HG02588 (cell line): ENCODE measurements at regions not wholly inside any gene's neighbourhood (a gene's known extent, or its start where the extent isn't known, plus 50 kb on each side); places are given as distances from the start of the nearest gene placed in this dataset.

Source experiments
- ATAC-seq: cut with Tn5 transposase; IDR thresholded peaks from one replicate; pipeline ENCODE4 v1.9.1; 2021; ENCODE audit warnings: mild to moderate bottlenecking, moderate library complexity; ENCODE audit not compliant: unreplicated experiment

DNA sequence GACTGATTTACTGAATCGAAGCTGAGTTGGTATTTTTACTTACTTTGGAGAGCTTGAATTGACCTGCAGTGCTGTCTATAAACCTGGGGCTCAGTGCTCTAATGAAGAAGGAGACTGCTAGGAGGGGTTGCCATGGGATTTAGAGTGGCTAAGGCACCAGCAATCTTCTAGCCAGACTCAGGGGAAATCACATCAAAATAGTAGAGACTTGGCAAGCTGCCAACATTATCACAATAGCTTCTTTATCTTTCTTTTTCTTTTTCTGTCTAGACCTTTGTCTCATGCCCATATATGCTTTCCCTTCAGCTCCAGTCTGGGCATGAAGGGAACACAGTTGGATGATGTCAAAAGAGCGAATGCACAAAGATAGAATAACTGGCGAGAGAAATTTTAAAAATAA, 301.1 kb upstream of the DPYD start:
- ATAC-seq: no peak

DNA sequence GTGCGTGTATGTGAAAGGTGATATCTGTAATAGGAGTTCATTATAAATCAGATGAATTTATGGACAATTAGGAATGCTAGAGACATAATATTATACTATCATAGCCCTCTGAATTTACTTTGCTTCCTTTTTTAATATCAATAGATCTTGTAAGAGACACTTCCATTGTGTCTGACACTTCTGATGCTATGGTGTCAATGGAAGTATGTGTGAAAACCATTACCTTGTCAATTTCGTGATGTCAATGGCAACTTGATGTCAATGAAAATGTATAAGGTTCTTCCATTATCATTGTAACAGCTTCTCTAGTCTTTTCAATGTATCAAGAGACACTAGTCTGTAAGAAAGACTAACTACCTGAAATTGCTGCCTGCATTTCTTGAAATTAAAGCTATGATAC, 296.8 kb upstream of the DPYD start:
- ATAC-seq: no peak

DNA sequence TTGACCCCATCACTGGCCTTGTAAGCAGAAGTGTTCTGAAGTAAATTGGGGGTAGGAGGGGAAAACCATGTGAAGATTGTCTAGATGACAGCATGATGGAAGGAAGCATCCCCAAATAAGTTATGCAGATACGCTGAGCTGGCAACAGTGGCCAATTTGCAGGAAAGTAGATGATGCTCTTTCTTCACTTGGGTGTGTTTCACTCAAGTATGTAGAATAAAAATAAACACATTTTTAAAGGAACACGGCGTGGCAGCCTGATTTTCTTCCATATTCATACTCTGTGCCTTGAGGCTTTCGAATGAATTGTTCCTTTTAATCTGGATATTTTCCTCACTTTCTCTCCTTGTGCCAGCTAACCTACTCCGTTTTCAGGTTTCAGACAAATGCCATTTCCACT, 295.5 kb upstream of the DPYD start:
- no peak for ATAC-seq

DNA sequence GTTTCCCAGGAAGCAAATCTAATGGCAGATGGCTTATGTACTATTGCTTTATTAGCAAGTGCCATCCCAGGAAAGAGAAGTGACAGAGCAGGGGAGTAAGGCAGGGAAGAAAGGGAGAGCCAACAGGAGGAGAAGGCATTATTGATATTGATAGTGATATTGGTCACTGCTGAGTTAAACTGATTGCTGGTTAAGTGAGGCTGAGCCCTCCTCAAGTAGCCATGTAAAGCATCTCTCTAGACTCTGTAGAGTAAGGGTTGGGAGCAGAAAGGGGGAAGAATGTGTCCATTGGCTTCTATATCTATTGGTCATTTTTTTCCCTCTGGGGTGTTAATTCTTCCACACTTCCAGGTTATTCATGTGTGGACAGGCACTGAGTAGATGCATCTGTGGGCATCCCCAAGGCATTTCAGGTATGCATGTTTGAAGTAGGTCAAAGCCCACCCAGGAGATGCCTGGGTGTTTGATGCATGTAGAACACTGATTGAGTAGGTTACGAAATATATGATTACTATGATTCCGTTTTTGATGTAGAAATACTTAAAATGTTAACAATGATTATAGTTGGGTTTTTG, 290.5 kb upstream of the DPYD start:
- ATAC-seq: no peak

DNA sequence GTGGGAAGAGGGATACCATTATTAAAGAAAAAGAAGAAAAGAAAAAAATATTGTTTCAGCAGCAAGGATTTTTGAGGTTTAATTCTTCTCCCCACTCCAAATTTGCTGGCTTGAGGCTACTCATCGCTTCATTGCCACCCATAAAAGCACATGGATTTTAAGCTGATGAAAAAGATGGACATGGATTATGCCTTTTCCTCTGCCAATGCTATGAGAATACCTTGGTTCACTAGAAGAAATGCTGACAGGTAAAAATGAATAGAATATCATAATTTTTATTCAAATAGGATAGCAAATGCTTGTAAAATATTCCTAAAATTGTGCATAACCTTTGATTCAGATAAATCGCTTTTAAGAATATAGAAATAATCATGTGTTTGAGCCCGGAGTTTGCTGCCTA, 289.7 kb upstream of the DPYD start:
- ATAC-seq: no peak

DNA sequence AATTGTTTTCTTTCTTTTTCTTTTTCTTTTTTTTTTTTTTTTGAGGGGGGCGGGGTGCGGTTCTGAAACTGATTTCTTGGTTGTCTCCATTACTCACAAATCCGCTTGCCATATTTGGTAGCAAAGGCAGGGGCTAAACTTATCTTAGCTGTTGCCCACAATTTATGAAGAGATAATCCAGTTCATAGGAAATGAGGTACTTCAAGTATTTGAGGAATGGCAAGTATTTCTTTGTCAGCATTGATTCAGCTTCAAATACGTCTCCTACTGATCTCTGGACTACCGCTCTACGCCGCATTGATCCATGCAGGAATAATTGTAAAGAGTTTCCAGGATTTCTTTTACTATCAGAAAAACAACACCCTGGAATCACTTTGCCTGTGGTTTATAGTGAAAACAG, 289.2 kb upstream of the DPYD start:
- no peak for ATAC-seq

DNA sequence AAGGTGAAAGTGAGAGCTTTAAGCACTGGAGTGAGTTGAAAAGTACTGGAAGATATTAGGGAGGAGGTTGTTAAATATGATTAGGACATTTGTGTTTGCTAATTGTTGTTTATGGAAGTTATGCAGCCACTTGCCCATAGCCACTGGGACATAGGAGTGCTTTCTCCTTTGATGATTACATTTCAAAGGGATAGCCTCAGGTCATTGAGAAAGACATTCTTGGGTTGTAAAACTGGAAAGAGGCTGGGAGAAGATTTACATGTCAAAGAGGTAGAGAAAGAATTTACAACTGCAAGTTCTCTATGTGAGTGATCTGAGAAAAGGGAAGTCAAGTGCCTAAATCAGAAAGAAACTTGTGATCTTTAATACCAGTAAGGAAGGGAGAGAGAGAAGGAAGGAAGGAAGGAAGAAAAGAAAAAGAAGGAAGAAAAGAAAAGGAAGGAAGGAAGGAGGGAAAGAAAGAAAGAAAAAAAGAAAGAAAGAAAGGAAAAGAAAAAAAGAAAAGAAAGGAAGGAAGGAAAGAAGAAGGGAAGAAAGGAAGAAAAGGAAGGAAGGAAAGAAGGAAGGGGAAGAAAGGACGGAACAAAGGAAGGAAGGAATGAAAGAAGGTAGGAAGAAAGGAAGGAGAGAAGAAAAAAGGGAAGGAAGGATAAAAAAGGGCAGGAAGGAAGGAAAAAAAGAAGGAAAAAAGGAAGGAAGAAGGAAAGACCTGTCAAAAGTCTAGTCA, 284.6 kb upstream of the DPYD start:
- no peak for ATAC-seq

DNA sequence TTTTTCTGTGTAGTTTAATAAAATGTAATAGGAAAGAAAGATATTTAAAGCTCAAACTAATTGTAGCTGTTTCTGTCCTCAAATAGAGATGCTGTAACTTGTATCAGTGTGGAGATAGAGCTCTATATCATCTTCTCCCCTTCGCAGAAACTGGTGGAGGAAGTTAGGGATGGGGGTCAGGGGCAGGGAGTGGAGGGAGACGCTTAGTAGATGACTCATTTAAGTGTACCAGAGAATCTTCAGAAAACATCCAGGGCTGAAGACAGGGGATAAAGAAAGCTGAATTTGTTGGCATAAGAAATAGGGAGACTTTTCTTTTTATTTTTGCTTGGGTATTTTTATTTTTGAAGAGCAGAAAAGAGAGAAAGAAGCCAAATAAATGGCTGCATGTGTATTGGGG, 282.6 kb upstream of the DPYD start:
- no peak for ATAC-seq

DNA sequence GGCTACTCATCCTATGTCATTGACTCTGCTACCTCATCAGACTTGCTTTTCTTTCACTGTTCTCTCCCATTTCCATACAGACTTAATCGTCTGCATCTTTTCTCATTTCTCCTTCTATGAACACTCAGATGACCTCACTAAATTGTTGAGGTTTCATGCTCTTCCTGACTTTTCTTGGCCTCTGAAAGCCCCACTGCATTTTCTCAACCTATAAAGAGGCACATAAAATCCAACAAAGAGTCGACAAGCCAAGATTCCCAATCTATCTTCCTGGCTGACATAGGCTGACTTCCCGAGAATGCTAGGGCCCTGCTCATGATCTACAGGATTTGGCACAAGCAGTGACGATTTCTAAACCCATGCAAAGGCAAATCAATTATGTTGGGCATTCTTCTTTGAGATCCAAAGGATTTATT, 280.8 kb upstream of the DPYD start:
- ATAC-seq: no peak

DNA sequence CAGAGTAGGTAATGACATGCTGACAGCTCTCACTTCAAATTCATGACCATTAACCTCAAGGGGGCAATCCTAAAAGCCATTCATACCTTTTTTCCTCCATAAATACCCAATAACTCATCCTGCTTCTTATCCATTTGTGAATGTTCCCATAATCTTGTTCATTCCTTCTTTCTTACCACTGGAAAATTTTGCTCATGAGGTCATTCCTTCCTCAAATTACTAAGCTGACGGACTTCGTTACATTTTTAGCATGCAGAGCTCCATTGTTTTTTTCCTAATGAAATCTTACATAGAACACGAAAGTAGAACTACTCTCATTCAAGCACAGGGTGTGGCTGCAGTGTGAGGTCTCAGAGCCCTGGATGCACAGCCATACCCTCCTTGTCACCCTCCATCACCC, 276.5 kb upstream of the DPYD start:
- no peak for ATAC-seq

DNA sequence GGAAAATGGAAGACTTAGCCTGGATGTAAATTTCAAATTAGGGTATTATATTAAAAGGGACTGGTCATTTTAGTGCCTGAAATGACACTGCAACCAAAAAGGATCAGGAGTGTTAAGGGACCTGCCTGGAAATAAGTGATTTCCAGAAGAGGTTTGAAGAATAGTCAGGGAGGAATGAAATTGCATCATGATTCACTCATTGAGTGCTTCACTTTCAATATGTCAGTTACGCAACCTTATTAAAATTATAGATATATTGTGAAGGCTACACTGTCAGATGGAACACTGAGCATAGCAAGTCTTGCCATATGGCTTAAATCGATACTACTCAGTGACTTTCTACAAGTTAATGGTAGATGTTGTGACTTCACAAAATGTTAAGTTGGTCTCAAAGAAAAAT, 275.2 kb upstream of the DPYD start:
- no peak for ATAC-seq

DNA sequence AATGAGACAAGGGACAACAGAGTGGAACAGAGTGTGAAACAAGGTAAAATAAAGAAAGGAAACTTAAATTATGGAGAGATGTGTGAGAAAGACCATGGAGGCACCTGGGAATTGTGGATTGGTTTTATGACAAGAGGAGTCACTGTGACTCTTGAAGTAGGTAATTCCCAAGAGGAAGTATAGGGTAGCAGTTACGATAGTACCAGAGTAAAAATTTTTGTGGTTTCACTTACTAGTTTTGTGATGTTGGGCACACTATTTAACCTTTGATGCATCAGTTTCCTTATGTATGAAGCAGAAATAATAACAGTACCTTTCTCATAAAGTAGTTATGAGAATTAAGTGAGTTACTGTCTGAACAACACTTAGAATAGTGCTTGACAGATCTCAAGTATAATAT, 267.9 kb upstream of the DPYD start:
- no peak for ATAC-seq

DNA sequence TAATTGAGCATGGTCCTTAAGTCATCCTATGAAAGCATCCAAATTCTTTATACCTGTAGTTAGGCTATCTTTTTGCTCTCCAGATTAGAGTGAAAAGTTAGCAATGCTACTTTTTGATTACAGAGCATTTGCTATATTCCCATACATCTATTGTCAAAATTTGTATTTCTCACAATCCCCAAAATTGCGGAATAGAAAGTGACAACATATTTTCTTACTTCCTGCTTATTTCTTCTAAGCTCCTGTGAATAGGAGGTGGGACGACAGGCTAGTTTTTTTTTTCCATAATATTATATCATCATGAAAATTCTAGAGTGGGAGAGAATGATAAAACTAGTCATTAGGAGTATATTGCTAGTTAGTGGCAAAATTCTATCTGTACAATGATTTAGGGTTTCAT, 264.0 kb upstream of the DPYD start:
- no peak for ATAC-seq

DNA sequence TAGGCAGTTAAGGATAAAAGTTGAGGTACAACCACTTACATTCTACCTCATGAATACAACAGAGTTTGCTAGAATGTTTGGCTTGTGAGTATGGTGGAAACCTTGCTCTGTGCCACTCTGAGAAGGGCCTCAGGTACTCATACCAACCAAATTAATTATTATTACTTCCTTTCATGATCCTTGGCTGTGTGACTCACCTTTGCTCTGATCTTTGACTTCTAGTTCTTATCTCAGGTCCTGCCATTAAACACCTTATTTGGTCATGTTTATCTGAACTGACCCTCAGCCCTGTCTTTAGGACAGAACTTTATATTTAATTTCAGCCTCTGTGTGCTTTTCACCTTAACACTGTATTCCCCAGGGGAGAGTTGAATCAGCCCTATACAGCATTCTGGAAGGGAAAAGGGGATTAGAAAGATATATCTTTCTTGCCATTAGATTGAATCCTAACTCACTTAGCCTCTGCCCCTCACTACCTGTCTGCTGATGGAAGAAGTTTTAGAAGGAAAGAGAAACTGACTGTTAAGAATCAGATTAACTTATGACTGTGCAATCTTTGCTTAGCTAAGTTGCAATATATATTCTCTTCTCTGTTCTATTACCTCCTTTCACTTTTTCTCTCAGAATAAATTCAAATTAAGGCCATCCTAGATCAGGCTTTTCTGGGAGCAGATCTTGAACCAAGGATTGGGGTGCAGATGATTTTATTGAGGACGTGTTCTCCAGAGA, 260.4 kb upstream of the DPYD start:
- no peak for ATAC-seq

DNA sequence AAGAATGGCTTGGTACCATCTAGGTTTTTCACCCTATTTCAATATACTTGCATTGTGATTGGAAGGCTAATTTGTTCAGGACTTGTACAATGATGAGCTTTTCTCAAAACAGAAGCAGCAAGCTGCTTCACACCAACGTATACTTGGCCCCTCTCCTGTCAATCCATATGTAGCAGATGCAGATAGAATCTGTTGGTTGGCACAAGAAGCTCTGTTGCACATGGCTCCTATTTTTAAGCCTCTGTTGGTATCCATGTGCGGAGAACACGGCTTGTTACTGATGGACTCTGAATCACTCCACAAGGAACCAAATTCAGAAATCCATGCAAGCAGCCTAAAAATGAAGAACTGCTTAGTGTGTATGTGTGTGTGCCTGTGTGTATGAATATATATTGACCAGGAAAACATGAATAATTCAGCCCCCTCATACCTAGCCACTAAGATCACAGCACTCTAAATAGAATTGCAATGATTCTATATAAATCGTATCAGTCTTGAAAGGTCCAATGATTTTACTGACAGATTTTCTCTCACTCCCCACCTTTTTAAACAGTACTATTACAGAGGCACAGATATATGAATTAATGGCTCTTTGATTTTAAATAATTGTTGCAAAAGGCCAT, 258.4 kb upstream of the DPYD start:
- no peak for ATAC-seq

DNA sequence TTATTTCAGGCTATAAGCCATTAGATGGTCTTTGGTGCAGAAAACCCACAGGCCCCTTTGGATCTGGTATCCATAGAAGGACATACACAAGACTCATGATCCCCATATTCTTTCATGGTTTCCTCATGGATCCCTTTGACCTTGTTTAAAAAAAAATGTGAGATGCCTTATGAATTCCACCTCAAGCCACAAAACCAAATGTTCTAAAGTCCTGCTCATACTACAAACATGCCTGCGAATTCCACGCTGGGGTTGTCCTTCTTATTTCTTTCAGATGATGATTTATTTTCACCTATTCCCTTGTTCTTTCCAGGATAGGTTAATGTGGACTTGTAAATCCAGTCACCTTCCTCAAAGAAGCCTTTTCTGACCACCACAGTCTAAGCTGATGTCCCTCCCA, 256.9 kb upstream of the DPYD start:
- no peak for ATAC-seq

DNA sequence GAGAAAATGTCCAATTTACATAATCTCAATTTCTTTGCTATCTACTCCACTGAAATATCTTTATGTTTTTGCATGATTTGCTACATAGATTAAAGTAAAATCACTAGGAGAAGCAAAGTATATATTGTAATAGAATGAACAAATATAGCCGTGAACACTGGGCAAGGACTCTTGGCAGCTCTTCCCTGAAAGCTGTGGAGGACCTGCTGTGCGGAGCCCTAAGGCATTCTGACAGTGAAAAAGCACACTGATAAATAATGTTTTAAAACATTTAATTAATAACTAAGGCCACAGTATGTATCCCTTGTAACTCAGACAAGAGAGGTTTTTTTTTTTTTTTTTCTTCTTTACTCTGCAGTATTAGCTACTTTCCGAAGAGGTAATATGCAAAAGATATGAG, 256.1 kb upstream of the DPYD start:
- no peak for ATAC-seq

DNA sequence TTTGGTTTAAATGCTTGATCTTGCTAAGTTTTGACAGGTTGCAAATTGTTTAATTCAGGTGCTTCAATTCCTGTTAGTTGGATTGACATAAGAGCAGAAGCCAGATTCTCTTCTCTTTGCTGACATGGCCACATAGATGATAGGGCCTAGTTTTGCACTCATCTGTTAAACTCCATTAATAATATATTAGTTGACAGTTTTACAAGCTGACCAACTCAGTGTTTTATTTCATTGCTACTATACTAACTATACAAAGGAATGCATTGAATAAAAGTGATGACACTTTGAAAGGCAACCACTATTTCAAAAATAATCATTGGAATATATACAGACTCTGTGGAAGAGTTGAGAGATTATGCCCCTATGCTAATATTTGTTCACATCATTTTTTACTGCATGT, 255.6 kb upstream of the DPYD start:
- no peak for ATAC-seq

DNA sequence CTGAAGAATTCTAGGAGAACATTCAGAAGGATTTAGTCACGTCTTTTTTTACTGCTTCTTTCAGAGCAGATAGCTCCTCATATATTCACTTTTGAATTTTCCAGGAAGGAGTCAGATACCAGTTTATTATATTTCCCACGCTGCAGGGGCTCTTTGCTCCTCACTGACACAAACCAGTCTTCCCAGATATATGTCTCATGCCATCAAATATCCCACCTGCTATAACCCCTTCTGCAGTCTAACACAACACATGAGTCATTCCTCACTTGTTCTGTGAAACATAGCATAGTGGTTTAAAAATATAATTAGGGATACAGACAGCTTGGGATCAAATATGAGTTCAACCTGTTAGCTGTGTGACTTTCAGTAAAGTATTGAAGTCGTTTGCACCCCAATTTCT, 251.7 kb upstream of the DPYD start:
- no peak for ATAC-seq

DNA sequence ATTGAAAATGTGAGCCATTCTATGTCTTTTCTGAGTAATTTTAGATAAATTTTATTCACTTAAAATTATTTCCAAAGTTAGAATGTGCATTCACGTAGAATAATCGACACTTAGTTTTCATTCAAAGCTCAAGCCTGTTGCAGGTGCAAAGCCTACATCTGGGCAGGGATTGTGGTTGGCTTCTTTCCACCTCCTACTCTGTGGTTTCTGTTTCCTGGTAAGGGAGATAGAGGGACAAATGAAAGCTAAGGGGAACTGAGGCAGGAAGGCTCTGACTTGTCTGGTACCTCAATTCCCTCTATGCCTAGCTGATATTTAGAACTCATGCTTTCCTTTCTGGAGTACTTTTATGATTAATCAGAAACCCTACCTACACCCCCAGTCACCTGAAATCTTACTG, 251.2 kb upstream of the DPYD start:
- no peak for ATAC-seq

DNA sequence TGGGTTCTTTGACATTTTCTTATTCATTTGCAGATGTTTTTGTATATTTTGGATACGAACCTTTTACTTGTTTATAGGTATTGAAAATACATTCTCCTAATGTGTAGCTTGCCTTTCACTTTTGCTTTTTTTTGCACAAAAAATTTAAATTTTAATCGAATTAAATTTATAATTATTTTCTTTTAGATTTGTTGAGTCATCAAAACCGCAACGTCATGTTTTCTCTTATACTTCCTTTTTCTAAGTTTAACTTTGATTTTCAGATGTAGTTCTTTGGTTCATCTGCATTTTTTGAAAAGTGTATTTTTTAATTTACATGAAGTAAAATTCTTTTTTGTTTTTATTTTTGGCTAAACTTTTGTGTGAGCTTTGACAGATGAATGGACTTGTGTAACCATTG, 243.7 kb upstream of the DPYD start:
- ATAC-seq: no peak
